ENCODE measurements at regions not wholly inside any gene's neighbourhood (a gene's known extent, or its start where the extent isn't known, plus 50 kb on each side); places are given as distances from the start of the nearest gene placed in this dataset.

GRCh38 chr9:3660936-3661335 lies 135.1 kb upstream of the RFX3 start:
- TF ChIP-seq MAX (IDR thresholded peaks at IDR 0.05) (no peak), CEBPB (IDR thresholded peaks at IDR 0.05) (no peak), EP300 (IDR thresholded peaks at IDR 0.05; ENCODE audit: borderline replicate concordance) (no peak), ZBTB7A (IDR thresholded peaks at IDR 0.05; ENCODE audit: low read depth) (no peak), EGR1 (IDR thresholded peaks at IDR 0.05) (no peak), USF1 (IDR thresholded peaks at IDR 0.05) (no peak), CREB1 (IDR thresholded peaks at IDR 0.05; ENCODE audit: low read depth) (no peak), FOXM1 (IDR thresholded peaks at IDR 0.05; ENCODE audit: borderline replicate concordance, low read depth) (no peak), TCF12 (IDR thresholded peaks at IDR 0.05; ENCODE audit: low read depth) (no peak), TEAD4 (IDR thresholded peaks at IDR 0.05) (no peak), YY1 (IDR thresholded peaks at IDR 0.05; ENCODE audit: low read depth) (no peak), REST (IDR thresholded peaks at IDR 0.05; ENCODE audit: low read depth) (no peak), NFIC (IDR thresholded peaks at IDR 0.05) (no peak)

GRCh38 chr9:3659647-3660046 lies 133.8 kb upstream of the RFX3 start:
- TF ChIP-seq FOXM1 (IDR thresholded peaks at IDR 0.05; ENCODE audit: borderline replicate concordance, low read depth) (no peak), TAF1 (IDR thresholded peaks at IDR 0.05; ENCODE audit: low read depth) (no peak), YY1 (IDR thresholded peaks at IDR 0.05; ENCODE audit: low read depth) (no peak), TCF12 (IDR thresholded peaks at IDR 0.05; ENCODE audit: low read depth) (no peak), NFIC (IDR thresholded peaks at IDR 0.05) (no peak), REST (IDR thresholded peaks at IDR 0.05; ENCODE audit: low read depth) (no peak), EP300 (IDR thresholded peaks at IDR 0.05; ENCODE audit: borderline replicate concordance) (no peak), RAD21 (IDR thresholded peaks at IDR 0.05; ENCODE audit: low read depth) (no peak), CEBPB (IDR thresholded peaks at IDR 0.05) (no peak), TEAD4 (IDR thresholded peaks at IDR 0.05) (no peak), ZBTB7A (IDR thresholded peaks at IDR 0.05; ENCODE audit: low read depth) (no peak)

- TF ChIP-seq MAX (IDR thresholded peaks at IDR 0.05) (no peak), EGR1 (IDR thresholded peaks at IDR 0.05) (no peak), EP300 (IDR thresholded peaks at IDR 0.05; ENCODE audit: borderline replicate concordance) (no peak), CEBPB (IDR thresholded peaks at IDR 0.05) (no peak), REST (IDR thresholded peaks at IDR 0.05; ENCODE audit: low read depth) (no peak), YY1 (IDR thresholded peaks at IDR 0.05; ENCODE audit: low read depth) (no peak), NFIC (IDR thresholded peaks at IDR 0.05) (no peak), USF1 (IDR thresholded peaks at IDR 0.05) (no peak), CREB1 (IDR thresholded peaks at IDR 0.05; ENCODE audit: low read depth) (no peak), TEAD4 (IDR thresholded peaks at IDR 0.05) (no peak), ZBTB7A (IDR thresholded peaks at IDR 0.05; ENCODE audit: low read depth) (no peak), TCF12 (IDR thresholded peaks at IDR 0.05; ENCODE audit: low read depth) (no peak), RAD21 (IDR thresholded peaks at IDR 0.05; ENCODE audit: low read depth) (no peak), FOXM1 (IDR thresholded peaks at IDR 0.05; ENCODE audit: borderline replicate concordance, low read depth) (no peak), TAF1 (IDR thresholded peaks at IDR 0.05; ENCODE audit: low read depth) (no peak)
Observed at GRCh38 chr9:3658964-3659363, 133.2 kb upstream of the RFX3 start.

- TF ChIP-seq MAX (IDR thresholded peaks at IDR 0.05) (no peak), TEAD4 (IDR thresholded peaks at IDR 0.05) (no peak), FOXM1 (IDR thresholded peaks at IDR 0.05; ENCODE audit: borderline replicate concordance, low read depth) (no peak), USF1 (IDR thresholded peaks at IDR 0.05) (no peak), EP300 (IDR thresholded peaks at IDR 0.05; ENCODE audit: borderline replicate concordance) (no peak), NFIC (IDR thresholded peaks at IDR 0.05) (no peak), EGR1 (IDR thresholded peaks at IDR 0.05) (no peak), REST (IDR thresholded peaks at IDR 0.05; ENCODE audit: low read depth) (no peak), RAD21 (IDR thresholded peaks at IDR 0.05; ENCODE audit: low read depth) (no peak), YY1 (IDR thresholded peaks at IDR 0.05; ENCODE audit: low read depth) (no peak), CEBPB (IDR thresholded peaks at IDR 0.05) (no peak), ZBTB7A (IDR thresholded peaks at IDR 0.05; ENCODE audit: low read depth) (no peak), TAF1 (IDR thresholded peaks at IDR 0.05; ENCODE audit: low read depth) (no peak), CREB1 (IDR thresholded peaks at IDR 0.05; ENCODE audit: low read depth) (no peak), TCF12 (IDR thresholded peaks at IDR 0.05; ENCODE audit: low read depth) (no peak)
Observed at GRCh38 chr9:3656224-3656623, 130.4 kb upstream of the RFX3 start.

All from Ishikawa (cell line).